NCI-H2029 (cell line): ENCODE measurements at regions not wholly inside any gene's neighbourhood (a gene's known extent, or its start where the extent isn't known, plus 50 kb on each side); places are given as distances from the start of the nearest gene placed in this dataset.
"Not testable (repeated sequence)": the region's sequence is repeated elsewhere in the genome, so short reads cannot be mapped to it uniquely, and the experiment has no call there.

Experiments
- DNase-seq: peaks from one replicate; lab custom pipeline; 2025; lab: John Stamatoyannopoulos, UW

DNA sequence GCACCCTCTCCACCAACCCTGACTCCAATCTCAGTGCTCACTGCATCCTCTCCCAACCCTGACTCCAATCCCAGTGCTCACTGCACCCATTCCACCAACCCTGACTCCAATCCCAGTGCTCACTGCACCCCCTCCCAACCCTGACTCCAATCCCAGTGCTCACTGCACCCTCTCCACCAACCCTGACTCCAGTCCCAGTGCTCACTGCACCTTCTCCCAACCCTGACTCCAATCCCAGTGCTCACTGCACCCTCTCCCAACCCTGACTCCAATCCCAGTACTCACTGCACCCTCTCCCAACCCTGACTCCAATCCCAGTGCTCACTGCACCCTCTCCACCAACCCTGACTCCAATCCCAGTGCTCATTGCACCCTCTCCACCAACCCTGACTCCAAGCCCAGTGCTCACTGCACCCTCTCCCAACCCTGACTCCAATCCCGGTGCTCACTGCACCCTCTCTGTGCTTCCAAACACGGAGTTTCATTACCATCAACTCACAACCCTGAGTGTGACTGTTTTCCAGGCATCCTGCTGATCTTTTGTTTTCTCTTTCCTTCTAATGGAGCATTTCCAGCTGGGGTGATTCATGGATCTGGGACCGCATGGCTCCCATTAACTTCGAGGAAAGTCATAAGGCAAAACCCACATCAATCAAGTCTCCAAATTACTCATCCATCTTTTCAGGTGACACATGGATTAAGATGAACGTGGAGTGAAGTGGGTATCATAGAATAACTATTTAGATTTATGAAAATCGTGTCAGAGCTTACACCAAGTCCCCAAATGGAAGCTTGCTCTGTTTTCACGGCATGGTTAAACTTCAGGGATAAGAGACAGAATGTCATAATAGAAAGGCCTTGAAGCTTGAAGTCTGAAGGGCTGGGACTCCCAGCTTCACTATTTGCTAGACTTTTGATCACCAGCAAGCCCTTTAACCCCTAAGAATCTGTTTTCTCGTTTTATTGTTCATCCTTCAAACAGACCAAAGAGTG lies 135.3 kb upstream of the ZNF618 start:
- DNase-seq = not testable (repeated sequence)

DNA sequence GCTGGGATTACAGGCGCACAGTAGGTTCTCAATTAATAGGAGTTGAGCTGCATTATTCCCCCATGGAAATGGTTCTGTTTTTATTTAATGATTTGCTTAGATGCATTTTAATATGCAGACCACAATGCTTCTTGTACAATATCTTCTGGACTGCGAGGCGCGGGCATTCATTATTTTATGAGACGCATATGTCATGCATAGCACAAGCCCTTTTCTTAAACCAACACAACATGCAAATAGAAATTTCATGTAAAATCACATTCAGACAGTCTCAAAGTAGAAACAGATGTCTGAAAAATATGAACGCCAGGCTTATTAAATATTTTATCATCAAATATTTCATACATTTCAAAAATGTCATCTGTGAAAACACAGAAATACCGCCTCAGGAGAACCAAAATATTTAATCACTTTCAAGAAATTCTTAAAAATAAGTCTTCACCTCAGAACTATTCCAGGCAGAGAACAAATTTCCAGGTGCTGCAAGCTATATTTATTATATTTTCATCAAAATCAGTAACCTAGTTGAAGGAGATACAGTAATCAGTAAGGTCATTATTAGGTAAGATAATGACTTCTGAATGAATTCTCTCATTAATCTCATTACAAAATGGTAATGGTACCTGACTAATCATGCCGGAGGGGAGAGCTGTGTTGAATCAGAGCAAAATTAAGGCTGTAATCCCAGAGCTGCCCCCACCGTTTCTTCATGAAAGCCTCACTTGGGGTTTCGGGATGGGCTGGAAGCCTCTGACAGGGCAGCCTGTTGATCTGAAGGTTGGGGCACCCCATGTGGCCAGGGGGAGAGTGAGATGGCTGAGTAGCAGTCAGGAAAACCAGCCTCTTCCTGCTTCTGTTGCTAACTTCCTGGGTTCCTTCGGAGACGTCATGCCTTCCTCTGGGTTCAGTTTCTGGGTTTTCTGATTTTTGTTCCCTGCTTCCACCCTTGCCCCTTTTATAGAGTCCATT lies 133.9 kb upstream of the ZNF618 start:
- no peak for DNase-seq

DNA sequence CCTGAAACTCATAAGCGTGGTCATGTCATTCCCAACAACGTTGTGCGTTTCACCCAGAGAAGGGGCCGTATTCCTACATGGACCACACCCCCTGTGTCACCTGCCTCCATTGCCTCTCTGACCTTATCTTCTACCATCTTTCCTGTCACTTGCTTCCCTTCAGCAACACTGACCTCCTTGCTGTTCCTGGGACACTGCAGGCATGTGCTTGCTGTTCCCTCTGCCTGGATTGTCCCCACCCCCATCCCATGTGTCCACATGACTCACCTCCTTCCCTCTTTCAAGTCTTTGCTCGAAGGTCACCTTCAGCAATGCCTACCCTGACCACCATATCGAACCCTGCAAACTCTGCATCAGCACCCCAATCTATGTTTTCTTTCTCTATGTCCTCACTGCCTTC lies 133.2 kb upstream of the ZNF618 start:
- no peak for DNase-seq

GRCh38 chr9:113746486-113746885 lies 129.6 kb upstream of the ZNF618 start:
- DNase-seq = no peak

GRCh38 chr9:113748135-113748534 lies 128.0 kb upstream of the ZNF618 start:
- DNase-seq = no peak

DNA sequence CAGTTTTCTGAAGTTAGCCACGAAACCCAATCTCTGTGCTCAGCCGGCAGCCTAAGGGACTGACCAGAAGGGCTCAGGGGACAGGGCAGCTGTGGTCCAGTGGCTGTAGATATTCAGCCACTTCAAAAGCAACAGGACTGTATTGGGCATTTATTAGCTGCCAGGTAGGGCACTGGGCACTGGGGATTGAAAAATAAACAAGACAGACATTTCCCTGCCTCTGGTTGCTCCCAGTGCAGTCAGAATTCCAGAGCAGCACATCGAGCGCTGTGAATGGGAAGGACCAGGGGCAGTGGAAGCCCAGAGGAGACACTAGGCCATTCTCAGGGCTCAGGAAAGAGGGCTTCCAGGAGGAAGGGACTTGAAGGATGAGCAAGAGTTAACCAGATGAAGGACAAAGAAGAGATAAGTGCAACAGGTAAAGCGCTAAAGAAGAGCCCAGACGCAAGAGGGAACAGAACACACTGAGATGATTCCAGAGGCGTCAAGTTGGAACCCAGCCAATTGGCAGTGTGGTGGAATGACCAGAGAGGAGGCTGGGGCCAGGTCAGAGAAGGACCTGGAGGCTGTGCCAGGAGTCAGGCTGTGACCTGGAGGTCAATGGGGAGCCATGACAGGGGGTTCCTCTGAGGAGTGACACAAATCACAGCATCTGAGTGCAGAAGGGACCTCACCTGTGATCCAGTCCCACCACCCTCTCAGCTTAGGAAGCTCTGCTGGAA lies 122.5 kb upstream of the ZNF618 start:
- no peak for DNase-seq

DNA sequence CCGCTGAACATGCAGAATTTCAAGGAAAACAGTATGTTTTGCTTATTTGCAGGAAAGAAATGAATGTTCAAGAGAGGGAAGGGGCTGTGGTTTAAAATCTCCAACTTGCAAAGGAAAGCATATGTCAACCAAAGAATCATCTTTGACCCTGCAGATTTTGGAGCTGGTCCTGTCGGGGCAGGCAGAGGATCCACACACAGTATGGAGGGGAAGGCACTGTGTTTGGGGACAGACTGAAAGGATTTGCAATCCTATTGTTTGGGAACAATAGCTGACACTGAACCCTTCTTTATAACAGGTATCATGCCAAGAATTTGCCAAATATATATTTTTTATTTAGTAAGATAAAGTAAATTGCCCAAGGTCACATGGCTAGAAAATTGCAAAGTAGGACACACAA lies 121.4 kb upstream of the ZNF618 start:
- no peak for DNase-seq

DNA sequence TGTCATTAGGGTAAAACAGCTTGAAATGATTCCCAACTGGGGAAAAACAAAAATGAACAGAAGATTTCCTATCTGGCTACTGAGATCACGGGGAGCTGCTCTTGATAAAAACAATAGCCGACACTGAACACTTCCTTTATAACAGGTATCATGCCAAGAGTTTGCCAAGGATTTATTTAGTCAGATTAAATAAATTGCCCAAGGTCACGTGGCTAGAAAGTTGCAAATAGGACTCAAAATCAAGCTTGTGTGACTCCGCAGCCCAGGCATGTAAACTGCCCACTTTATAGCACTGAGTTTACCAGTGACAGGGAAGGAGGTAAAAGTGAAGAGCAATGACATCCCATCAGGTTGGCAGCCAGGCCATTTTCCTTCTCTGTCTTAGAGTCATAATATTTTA lies 120.7 kb upstream of the ZNF618 start:
- no peak for DNase-seq

GRCh38 chr9:113756476-113757192 lies 119.5 kb upstream of the ZNF618 start:
- DNase-seq = no peak

DNA sequence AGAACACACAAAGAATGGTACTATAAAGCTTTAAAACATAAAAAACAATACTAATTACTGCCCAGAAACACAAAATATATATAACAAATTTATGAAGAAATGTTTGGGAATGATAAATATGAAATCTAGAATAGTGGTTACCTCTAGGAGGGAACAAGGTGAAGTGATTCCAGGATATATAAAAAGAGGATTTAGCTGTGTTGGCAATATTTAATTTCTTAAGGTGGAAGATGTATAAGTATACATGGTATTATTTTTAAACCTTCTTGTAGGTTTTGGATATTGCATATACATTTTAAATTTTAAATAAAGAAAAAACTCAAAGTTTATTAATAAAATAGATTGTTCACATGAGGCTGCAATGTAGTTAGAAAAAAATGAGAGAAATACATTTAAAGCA lies 112.7 kb upstream of the ZNF618 start:
- DNase-seq = no peak

- DNase-seq = no peak
These were observed 111.5 kb upstream of the ZNF618 start for GRCh38 chr9:113764572-113764971.

- DNase-seq = no peak
These were observed 106.7 kb upstream of the ZNF618 start for GRCh38 chr9:113769412-113769811.

DNA sequence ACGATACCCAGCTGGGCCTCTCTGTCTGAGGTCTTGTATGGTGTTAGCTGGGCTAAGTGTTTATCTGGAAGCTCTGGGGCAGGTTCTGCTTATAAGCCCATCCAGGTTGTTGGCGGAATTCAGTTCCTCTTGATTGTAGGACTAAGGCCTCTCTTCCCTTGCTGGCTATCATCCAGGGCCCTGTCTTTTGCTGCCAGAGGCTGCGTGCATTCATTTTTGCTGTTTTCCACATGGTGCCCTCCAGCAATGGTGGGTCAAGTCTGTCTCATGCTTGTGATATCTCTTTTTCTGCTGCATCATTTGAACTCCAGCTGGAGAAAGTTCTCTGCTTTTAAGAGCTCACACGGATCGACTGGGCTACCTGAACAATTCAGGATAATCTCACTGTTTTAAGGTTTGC lies 105.7 kb upstream of the ZNF618 start:
- DNase-seq = no peak

DNA sequence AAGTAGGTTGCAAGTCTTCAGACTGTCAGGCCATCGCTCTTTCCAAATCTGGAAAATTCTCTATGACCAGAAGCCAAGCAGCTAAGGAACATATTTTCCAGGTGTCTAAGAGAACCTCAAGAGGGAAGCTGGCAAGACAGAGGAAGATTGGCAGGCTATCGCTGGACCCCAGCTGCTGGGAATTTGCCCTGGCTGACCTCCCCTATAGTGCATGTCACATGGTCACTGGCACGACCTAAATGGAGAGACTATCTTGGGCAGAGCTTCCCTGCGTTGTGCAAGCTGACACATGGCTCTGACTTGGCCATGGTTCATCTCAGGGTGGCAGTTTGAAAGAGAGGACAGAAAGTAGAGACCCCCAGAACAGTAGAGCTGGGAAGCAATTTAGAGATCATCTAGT lies 104.9 kb upstream of the ZNF618 start:
- no peak for DNase-seq

- DNase-seq = no peak
These were observed 103.8 kb upstream of the ZNF618 start for GRCh38 chr9:113772121-113772810.

DNA sequence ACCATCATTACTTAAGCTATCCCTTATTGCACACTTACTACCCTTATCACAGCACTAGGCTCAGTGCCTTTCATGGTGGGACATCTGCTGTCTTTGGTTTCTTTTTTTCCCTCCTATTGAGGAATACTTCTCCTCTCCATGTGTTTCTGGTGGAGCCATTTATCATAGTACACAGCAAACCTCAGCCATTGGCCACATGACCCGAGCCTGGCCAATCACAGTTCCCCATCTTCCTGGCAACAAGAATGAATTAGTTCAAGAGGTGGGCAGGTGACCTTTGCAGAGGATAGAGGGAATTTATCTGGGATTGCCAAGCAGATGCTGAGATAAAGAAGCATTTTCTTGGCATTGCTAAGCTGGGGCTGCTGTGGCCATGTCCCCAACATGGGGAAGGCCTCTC lies 101.1 kb upstream of the ZNF618 start:
- no peak for DNase-seq

DNA sequence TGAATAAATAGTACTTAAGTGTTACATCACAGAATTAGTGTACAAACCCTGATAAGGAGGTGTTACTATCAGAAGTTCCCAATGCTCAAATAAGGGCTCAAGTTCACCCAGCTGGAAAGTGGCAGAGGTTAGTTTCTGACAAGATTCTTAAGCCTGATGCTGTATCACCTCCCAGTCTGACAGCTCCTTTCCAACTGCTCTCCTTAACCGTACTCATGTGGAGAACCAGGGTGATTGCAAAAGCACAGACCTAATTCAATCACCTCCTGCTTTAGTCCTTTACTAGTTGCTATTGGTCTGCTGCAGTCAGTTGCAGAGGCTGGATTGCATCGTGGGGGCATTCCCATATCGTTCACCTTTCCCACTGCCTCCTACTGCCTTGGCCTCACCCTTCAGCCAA lies 100.4 kb upstream of the ZNF618 start:
- DNase-seq = no peak

- no peak for DNase-seq
These were observed 99.9 kb upstream of the ZNF618 start for GRCh38 chr9:113776194-113776593.

DNA sequence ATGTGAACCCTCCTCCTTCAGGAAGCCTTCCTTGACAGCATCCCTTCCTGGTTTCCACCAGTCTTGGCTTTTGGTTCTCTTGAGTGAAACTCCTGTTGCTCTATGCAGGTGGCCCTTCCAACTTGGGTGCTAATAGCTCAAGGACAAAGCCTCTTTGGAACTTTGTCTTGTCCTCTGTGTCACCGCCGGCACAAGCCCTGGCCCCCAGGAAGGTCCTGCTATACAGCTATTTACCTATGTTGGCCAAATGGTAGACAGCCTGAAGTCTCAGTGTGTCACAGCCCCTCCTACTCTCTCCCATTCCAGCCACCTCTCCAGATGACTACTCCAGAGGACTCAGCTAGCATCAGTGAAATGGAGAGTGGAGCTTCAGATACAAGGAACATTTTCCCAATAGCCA lies 94.7 kb upstream of the ZNF618 start:
- no peak for DNase-seq

DNA sequence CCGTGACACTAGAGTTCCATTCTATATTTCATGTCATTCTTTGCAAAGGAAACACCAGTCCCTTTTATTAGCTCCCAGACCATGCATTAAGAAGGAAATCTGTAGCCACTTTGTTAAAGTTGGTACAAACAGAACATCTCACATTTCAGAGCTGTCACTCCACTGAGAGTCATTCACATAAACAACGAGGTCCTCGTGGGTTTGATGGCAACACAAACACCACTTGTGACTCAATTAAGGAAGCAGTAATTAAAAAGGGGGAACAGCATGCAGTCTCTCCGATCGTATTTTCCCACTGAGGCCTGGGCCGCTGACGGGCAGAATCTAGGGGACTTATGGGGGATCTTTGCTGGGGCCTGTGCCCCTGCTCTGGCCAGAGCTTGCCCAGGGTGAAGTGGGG lies 94.2 kb upstream of the ZNF618 start:
- DNase-seq = no peak

GRCh38 chr9:113783475-113783874 lies 92.6 kb upstream of the ZNF618 start:
- no peak for DNase-seq
